HG02623 (cell line): ENCODE measurements at regions not wholly inside any gene's neighbourhood (a gene's known extent, or its start where the extent isn't known, plus 50 kb on each side); places are given as distances from the start of the nearest gene placed in this dataset.
A peak's percentile ranks its signal among the peaks of the same experiment; 100 is the strongest.

Source experiments
- ATAC-seq: cut with Tn5 transposase; IDR thresholded peaks from one replicate; pipeline ENCODE4 v1.9.1; 2021; ENCODE audit warnings: moderate library complexity; ENCODE audit not compliant: unreplicated experiment

DNA sequence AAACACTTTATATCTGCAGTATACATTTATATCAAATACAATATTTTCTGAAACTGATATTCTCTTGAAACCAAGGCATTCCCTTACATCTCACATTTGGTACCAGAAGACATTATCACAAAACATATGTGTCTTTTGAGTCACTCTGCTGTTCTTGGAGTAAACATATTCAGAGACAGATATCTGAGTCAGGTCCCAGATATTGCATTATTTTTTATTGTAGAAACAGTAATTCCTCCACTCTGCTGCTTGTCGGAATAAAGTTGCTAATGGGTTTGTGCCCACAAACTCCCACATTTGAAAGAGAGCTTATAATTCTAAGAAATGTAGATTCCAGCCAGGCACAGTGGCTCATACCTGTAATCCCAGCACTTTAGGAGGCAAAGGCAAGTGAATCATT, 261.1 kb upstream of the DAPK1 start:
- no peak for ATAC-seq

DNA sequence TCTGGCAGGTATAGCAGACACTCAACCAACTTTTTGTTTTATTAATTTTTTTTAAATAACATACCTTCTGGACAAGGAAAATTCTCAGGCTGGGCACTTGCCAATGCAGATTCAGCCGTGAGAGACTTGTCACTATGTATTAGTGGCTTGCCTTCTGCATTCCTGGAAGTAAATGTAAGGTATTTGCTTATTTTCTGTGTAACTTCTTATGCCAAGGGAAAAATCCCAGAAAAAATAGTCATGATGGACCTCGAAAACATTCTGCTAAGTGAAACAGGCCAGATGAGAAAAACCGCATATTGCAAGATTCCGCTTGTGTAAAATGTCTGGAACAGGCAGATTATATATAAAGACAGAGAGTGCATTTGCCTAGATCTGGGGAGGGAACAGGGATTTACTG, 260.3 kb upstream of the DAPK1 start:
- ATAC-seq, result no peak

DNA sequence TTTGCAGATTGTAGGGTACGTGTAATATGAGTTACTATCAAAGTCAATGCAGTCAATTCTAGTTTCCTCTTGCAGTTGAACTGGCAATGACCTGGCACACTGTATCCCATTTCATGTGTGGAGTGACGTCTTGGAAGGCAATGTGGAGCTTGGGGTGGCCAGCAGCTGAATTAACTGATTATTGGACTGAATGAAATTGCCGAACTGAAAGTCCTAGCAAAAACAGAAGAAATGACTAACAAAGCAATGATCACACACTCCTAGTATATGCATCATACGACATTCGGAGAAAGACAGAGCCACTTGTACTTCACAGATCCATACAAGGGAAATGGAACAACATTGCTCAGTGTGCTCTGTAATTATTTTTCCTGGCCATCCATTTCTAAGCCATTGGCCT, 259.1 kb upstream of the DAPK1 start:
- no peak for ATAC-seq

DNA sequence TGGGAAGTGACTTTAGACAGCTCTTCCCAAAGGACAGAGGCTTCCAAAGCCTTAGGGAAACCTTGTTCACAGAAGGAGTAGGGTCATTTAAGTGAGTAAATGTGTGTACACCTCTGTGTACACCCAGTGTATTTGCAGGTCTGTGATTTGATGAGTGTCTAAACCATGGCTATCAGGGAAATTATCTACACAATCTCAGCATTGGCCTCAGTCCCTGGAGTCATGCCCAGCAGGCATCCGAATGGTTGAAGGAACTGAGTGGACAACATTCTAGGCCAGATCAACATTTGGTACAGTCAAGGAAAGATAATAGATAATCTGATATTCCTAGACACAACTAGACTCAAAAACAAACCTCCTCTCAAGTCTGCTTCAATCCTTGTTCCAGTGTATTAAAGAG, 258.4 kb upstream of the DAPK1 start:
- no peak for ATAC-seq

DNA sequence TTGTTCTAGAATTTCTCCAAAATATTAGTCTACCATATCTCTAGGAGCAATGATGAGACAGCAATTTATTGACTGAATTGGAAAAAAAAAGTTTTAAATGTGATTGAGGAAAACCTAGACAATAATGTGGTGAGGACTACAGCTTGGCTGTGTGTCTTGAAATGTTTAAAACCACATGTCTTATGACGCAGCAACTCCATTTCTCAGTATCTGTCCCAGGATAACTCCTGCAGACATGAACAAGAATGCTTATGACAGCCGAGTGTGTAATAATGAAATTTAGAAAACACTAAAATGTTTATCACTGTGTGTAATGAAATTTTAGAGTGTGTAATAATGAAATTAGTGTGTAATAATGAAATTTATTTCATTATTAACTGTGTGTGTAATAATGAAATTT, 254.1 kb upstream of the DAPK1 start:
- no peak for ATAC-seq

DNA sequence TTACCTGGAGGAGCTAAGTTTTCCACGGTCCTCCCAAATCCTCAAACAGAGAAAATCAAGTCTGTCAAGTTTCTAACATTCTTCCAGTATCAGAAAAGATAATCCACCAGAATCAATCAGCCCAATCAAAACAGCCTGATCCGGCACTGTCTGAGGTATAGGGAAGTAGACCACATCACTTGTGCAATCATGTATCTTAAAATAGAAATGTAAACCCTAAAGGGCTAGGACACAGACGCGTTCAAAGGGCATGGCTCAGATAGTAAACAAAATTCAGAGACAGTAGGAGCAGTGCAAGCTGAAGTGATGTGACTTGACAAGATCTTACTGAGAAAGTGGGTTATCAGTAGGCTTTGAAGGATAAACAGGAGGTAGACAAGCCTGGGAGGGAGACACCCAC, 252.4 kb upstream of the DAPK1 start:
- ATAC-seq, result no peak

DNA sequence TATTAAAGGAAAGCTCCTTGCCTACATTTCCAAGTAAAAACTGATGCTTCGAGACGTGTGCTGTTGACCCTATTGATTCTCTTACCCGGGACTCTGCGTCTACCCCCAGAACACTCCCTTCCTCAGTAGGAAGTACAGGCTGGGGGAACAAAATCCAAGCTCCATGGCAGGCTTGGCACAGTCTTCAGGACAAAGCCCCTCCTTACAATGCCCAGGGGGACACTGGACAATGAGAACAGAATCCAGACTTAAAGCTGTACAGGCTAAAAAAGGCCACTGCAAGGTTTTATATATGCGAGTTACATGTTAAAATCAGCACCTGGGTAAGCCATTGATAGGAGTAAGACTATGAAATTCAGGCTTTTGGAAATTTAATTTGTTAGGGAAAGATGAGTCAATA, 250.6 kb upstream of the DAPK1 start:
- no peak for ATAC-seq

DNA sequence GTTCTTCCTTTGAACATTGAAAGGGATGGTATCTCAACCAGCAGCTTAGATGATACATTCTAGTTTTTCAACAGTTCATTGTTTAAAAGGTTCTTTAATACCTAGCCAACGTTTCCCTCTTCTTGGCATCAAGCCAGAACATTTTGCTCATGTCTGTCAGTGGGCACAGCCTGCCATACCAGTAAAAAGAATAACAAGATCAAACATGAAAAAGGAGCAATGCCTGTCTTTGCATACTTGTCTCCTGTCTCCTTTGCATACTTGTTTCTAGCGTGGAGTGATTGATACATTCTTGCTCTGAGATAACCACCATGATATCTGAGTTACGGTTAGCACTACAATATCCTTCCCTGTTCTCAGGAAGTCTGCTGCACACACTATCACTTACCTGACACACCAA, 248.6 kb upstream of the DAPK1 start:
- ATAC-seq, result no peak

DNA sequence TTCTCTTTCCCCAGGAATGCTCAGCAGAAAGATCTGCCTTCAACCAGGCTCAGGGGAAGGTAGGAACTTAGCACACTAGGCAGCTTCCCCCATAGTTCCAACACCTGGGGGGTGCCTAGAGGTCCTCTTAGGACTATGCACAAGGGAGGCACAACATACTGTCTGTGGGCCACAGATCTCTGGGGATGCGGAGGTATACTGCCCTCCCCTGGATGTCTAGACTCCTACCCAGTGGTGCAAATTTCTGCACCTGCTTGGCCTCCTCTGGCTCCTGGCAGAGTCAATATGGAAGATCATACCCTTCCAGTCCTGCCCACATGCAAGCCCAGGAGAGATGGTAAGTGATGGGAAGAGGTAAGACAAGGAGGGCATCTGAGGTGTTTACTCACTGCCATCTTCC, 247.5 kb upstream of the DAPK1 start:
- ATAC-seq, result no peak

DNA sequence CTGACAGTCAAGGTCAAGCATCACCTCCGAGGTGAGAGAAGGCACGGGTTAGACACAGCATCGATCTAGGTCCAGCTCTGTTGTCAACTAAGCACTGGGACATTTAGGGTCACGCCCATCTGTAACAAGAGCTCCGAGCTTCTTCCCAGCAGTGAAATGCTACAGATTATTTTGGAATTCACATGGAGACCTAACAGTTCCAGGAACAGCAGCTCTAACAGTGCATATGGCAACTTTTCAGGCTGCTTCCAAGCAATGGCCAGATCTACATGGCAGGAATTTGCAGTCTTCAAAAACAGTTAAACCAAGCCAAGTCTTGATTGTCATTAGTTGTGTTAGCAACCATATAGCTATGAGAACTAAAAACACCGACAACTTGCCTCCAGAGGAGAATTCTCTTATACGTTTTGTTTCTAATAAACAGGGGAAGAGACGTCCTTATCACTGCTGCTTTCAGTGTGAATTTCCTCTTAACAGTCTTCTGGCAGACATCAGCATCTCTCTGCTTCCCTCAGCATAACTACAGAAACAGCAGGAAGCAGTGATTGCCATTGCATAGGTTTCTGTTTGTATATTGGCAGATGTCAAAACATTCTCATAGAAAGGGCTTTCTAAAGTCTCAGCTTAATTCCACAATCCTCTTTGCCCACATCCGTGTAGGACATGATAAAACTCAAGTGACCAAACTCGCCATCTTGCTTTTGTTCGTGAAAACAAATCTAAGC, 242.1 kb upstream of the DAPK1 start:
- ATAC-seq, result no peak

DNA sequence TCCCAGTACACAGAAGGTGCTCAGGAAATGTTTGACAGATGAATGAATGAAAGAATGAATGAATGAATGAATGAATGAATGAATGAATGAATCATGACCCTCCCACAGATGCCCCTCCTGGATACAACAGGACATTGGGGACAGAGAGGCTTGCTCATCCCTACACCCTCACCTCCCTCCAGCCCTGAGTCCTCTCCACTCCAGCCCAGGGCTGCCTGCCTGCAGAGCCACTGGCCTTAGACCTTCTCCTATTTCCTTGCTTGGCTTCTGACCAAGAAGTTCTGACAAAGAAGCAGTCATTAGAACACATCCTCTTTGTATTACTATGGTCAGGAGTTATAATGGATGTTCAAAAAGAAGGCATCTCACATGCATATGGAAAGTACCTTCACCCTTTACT, 240.7 kb upstream of the DAPK1 start:
- ATAC-seq, result no peak

DNA sequence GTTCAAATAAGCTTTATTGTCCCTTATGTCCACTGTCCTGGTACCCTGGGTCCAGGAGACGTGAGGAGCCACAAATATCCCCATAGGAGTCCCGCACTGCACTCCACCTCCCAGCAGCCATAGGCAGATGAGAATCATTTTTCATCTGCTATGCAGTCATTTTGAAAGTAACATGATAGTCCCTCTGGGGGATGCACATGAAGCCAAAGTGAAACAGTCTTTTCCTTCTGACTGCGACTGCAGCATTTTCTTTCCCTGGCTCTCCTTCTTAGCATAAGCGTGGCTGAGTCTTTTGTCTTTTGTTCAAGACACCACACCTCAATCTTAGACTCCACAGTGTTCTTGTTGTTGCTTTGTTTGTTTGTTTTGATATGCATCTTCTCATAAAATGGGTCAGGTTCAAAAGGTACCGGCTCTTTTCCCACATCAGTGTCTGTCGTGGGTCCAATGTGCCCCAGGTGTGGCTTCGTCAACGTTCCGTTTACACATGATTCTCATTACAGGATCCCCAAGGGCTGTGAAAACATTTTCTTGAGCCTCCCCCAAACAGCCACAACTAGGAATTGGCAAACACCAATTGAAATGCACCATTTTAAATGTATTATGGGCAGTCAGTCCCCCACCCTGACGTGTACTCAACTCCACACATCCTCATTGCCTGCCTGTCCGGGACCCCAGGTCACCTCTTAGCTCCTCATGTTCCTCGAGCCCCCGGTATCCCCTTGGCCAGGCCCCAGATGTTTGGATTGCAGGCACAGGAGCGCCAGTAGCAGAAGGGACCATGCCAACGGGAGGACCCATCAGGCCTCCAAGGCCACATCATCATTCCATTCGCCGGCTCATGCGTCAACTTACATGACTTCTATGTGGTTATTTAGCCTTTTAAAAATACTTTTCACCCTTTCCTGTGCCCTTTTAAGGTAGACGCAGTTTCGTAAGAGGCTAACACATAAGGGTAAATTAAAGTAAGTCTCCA, 237.8 kb upstream of the DAPK1 start:
- peak; percentile 45 for ATAC-seq

DNA sequence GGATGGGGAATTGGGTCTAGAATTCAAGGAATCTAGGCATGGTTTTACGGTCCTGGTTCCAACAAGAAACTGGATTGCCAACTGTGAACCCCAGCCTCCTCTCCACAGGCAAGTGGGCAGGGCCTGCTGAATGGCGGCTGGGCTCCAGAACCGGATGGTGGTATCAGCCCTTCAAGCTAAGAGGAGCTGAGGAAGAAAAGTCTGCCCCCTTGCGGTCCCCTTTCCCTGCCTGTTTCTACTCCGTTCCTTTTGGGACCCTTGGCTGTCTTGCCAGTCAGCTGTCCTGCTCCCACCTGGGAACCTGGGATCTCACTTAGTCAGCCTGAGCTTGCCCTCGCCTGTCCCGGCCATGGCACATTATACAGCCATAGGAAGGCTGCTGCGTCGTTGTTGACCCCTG, 234.4 kb upstream of the DAPK1 start:
- no peak for ATAC-seq

DNA sequence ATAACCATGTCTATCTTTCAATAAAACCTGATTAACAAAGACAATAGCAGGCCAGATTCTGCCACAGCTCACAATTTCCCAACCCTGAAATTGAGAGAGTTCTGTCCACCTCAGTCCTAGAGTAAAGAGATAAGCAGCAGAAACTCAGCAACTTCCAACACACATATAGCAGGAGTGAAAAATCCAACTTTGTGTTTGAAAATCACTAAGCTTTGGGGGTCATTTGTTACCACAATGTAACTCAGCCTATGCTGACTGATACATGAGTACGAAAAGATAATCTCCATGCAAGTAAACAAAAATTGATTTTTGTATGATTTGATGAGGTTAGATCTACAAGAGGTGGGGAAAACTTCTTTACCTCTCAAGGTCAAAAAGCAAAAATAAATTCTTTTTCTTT, 231.0 kb upstream of the DAPK1 start:
- ATAC-seq, result no peak

DNA sequence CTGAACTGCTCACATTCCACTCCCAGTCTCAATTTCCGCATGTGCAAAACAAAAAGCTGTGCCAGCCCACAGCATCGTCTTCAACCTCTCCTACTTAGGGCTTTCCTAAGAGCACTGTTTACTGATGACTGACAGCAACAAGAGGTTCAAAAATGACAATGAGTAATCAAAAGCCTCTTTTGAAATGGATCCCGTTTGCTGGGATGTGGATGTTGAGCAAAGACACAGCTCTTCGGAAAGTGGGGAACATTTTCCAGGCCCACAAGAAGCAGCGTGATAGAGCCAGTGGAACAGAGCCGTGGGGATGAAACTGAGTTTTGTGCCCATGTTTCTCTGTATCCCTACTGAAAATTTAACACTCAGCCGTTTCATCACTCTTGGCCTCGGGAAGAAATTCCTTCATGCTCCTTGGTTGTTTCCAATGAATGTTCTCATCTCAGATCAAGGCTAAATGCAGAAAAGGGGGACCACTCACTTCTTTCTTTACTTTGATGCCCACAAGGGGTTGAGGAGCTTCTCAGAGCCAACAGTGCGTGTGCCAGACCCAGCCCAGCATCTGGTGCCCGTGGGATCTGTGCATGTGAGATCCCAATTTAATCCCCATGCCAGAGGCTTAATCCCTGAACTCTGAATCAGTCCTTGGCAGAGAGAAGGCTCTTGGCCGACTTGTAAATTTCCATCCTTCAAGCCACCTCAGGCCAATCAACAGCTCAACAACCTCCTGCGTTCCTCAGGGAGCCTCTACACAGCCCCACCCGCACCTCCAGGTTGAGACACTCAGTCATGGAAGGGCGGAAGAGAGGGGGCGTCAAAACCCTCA, 230.2 kb upstream of the DAPK1 start:
- no peak for ATAC-seq

DNA sequence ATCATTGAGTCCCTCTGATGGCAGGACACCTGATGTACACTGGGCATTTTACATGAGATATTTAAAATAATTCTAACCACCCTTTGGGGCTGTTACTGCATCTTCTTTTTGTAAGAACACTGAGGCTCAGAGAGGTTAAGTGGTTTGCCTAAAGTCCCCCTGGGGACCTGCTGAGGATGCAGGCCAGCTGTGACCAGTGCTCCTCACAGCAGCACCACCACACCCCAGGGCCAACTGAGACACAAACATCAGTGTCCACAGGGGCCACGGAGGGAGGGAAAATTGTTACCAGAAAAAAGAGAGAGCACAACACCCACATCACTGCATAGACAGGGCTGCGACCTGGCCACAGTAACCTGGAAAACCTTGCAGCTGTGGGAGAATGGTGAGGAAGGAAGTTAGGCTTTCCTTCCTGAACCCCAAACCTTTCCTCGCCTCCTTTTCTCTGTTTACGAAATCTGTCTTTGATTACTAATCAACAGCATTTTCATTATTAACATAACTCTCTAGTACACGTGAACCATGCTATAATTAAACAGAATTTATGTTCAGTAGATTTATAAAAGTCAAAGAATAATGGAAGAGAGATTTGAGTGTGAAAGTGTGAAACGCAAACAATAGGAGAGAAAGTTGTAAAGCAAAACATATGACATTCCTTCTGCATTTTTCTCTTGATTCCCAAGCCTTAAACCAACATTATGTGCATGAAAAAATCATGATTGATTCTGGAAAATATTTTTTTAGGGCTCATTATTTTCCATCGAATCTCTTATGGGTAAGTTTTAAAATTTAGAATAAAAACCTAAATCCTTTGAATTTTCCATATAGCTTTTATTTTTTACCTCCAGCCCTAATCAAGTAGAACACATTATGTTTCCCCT, 228.1 kb upstream of the DAPK1 start:
- no peak for ATAC-seq

DNA sequence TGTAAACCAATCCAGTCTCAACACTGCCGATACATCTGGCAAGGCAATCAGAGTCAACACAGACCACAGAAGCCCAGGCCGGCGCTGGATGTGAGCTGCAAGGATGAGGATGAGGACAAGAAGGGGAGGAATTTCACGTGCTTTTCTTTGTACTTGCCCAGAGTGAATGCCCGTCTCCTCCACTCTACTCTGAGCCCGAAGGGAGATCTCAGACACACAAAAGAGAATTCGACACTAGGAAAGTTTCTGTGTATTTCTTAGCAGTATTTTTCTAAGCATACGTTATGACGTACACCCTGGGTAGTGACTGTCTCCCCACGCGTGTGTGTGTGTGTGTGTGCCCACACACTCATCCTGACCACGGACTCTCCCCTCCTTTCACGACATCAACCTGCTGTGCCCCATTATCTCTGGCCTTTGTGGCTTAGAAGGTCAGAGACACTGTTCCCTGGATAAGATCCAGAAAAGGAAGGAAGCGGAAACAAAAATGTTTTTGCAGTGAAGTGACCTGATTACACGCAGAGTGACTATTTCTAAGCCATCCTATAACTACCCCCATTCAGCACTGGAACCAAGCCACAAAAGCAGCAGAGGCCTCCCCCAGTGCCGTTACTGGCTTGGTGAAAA, 227.3 kb upstream of the DAPK1 start:
- no peak for ATAC-seq

DNA sequence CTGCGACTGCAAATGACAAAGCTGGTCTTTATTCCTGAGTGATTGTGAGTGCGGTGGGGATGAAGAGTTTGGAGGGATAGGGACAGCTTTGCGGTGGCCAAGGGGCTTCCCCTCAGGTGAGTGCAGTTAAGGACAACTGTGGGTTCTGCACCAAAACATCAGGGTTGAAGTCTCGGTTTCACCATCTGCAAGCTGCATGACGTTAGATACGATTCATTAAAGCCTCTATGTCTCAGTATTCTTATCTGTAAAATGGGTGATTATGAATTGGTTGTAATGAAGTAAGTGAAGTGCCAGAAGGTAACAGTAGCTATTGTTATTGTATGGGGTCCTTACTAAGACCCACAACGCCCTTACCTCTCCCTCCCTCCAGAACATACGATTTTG, 226.8 kb upstream of the DAPK1 start:
- ATAC-seq, result no peak

DNA sequence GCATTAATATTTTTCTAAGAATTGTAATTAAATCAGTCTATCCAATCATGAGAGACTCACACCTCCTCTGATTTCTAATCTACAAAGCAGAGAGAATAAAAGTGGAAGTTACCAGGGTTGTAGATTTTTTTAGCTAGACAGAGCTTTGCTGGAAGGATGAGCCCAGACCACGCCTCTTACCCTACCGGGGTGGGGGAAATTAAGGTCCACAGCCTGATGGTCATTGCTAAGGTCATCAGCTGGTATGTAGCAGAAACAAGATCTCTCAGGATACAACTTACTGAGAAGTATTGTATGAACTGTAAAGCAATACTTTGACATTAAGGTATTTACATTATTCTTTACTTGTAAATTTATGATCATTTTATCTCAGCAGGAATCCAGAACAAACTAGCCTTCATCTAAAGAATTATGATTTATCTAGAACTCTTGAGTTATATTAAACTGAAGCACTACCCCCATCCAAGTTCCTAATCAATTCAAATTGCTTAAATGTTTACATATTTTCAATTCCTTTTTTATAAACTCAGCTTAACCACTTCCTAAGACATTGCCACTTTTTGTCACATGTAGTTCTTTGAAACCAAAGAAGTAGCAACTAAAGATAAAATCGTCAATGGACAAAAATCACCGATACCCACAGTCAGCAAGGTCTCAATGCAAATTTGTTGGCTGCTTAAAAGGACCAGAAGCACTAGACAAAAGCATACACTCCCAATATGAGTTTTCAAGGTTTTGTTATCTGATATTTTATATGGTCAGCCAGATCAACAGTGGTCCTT, 225.8 kb upstream of the DAPK1 start:
- no peak for ATAC-seq
